ENCODE measurements at regions not wholly inside any gene's neighbourhood (a gene's known extent, or its start where the extent isn't known, plus 50 kb on each side); places are given as distances from the start of the nearest gene placed in this dataset.

- Histone ChIP-seq H3K36me3 (no peaks in the 10 kb centered on the region), H3K4me3 (no peak overlapping the region), H3K27me3 (ENCODE audit: low read depth) (peaks cover 25% of the 10 kb centered on the region), H3K27ac (replicated peaks) (no peak overlapping the region), H3K9me3 (replicated peaks) (no peaks in the 10 kb centered on the region), H3K4me1 (no peaks in the 10 kb centered on the region)
- intact Hi-C loops (cut with micrococcal nuclease): no loop called here
- TF ChIP-seq, protein P1, sequence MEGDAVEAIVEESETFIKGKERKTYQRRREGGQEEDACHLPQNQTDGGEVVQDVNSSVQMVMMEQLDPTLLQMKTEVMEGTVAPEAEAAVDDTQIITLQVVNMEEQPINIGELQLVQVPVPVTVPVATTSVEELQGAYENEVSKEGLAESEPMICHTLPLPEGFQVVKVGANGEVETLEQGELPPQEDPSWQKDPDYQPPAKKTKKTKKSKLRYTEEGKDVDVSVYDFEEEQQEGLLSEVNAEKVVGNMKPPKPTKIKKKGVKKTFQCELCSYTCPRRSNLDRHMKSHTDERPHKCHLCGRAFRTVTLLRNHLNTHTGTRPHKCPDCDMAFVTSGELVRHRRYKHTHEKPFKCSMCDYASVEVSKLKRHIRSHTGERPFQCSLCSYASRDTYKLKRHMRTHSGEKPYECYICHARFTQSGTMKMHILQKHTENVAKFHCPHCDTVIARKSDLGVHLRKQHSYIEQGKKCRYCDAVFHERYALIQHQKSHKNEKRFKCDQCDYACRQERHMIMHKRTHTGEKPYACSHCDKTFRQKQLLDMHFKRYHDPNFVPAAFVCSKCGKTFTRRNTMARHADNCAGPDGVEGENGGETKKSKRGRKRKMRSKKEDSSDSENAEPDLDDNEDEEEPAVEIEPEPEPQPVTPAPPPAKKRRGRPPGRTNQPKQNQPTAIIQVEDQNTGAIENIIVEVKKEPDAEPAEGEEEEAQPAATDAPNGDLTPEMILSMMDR (IDR thresholded peaks at IDR 0.05; ENCODE audit: borderline replicate concordance): no peak
- no peak for DNase-seq
Observed at GRCh38 chr17:77637818-77638575, 320.5 kb upstream of the TNRC6C start.

DNA sequence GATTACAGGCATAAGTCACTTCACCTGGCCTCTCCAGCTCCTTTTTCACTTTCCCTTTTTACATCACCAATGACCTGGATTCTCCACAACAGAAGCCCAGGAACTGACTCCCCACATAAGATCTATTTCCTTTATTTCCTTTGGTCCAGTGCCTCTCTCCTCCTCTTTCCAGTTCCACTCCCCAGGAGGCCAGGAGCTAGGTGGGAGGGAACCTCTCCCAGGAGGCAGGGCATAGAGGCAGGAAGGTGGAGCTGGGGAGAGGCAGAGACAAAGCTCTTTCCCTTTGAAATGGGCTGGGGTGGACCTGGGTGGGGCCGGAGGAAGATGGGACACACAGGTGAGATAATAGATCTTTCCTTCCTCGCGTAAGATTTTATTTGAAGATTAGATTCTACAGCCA, 318.3 kb upstream of the TNRC6C start:
- Histone ChIP-seq H3K4me3 (no peak overlapping the region), H3K27me3 (ENCODE audit: low read depth) (peaks cover 31% of the 10 kb centered on the region), H3K27ac (replicated peaks) (no peak overlapping the region), H3K4me1 (no peaks in the 10 kb centered on the region), H3K9me3 (replicated peaks) (no peaks in the 10 kb centered on the region), H3K36me3 (no peaks in the 10 kb centered on the region)
- TF ChIP-seq, protein P1 (IDR thresholded peaks at IDR 0.05; ENCODE audit: borderline replicate concordance): no peak
- intact Hi-C loops (cut with micrococcal nuclease): no loop called here
- no peak for DNase-seq

GRCh38 chr17:77640916-77641605, 317.4 kb upstream of the TNRC6C start:
- Histone ChIP-seq H3K4me1 (no peaks in the 10 kb centered on the region), H3K36me3 (no peaks in the 10 kb centered on the region), H3K4me3 (no peak overlapping the region), H3K27me3 (ENCODE audit: low read depth) (peaks cover 32% of the 10 kb centered on the region), H3K27ac (replicated peaks) (no peak overlapping the region), H3K9me3 (replicated peaks) (no peaks in the 10 kb centered on the region)
- intact Hi-C loops (cut with micrococcal nuclease): no loop called here
- TF ChIP-seq, protein P1 (IDR thresholded peaks at IDR 0.05; ENCODE audit: borderline replicate concordance): no peak
- DNase-seq: no peak

DNA sequence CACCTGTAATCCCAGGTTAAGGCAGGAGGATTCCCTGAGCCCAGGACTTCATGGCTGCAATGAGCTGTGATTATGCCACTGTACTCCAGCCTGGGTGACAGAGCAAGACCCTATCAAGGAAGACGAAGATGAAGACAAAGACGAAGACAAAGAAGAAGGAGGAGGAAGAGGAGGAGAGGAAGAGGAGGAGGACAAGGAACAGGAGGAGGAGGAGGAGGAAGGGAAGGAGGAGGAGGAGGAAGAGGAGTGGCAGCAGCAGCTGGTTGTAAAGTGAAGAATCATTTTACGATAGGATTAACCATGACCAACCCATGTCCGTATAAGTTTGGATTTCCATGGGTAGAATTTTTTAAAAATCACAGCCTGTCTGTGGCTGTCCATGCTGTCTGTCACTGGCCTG, 316.8 kb upstream of the TNRC6C start:
- TF ChIP-seq, protein P1 (IDR thresholded peaks at IDR 0.05; ENCODE audit: borderline replicate concordance): no peak
- Histone ChIP-seq H3K9me3 (replicated peaks) (no peaks in the 10 kb centered on the region), H3K27ac (replicated peaks) (no peak overlapping the region), H3K27me3 (ENCODE audit: low read depth) (peaks cover 32% of the 10 kb centered on the region), H3K4me1 (no peaks in the 10 kb centered on the region), H3K4me3 (no peak overlapping the region), H3K36me3 (no peaks in the 10 kb centered on the region)
- intact Hi-C loops (cut with micrococcal nuclease): no loop called here
- DNase-seq: no peak

DNA sequence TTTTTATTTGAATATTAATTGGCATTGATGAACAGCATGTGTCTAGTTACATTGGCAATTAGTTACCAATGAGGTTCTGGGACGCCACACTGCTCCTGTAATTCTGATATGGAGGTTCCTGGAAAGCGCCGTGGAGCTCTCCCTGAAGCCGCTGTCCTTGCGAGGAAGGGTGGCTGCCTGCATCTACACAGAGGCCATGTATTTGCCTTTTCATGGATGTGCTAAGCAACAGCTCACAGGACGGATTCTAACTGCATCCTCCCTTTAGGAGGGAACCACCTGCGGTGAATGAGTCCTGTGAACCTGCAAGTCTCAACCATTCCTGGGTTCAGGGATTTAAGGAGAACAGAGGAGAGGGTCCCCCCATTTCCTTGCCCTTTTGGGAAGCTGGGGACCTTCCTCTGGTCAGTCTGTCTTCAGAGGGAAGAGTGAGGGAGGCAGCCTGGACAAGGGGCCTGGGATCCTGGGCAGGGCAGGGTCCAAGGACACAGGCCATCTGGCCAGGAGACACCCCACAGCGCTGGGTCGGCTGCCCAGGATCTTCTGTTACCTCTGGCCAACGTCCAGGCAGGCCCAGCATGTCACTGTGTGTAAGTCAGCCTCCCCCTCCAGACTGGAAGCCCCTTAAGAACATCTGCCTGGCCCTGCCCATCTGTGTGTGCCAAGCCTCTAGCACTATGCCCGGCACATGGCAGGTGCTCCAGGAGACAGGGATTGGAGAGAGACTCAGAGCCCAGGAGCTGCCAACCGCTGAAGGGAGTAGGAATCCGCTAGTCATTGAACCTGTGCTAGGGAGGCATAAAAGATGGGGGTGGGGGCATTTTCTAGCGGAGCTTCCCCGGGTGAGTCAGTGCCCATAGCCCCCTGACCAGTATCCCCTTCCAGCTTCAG, 314.1 kb upstream of the TNRC6C start:
- Histone ChIP-seq H3K36me3 (no peaks in the 10 kb centered on the region), H3K9me3 (replicated peaks) (peaks cover 7% of the 10 kb centered on the region), H3K4me1 (no peaks in the 10 kb centered on the region), H3K4me3 (no peak overlapping the region), H3K27me3 (ENCODE audit: low read depth) (peaks cover 9% of the 10 kb centered on the region), H3K27ac (replicated peaks) (no peak overlapping the region)
- intact Hi-C loops (cut with micrococcal nuclease): no loop called here
- TF ChIP-seq, protein P1 (IDR thresholded peaks at IDR 0.05; ENCODE audit: borderline replicate concordance): no peak
- no peak for DNase-seq

Data from left ventricle myocardium inferior (tissue), 1 donor.